ENCODE measurements at regions not wholly inside any gene's neighbourhood (a gene's known extent, or its start where the extent isn't known, plus 50 kb on each side); places are given as distances from the start of the nearest gene placed in this dataset.

GRCh38 chr12:127899971-127900370 is 367.0 kb upstream of the TMEM132C start:
- no peak for TF ChIP-seq CTCF (IDR thresholded peaks at IDR 0.05; ENCODE audit: low read depth, low read length)
- no peak for DNase-seq (ENCODE audit: low read depth in 2 of 2)
- no peak overlapping the region for H3K4me3 ChIP-seq (replicated peaks in 1 of 2; ENCODE audit: low read depth in 2 of 2, low read length in 2 of 2)

- DNase-seq (ENCODE audit: low read depth in 2 of 2): no peak
- H3K4me3 ChIP-seq (replicated peaks in 1 of 2; ENCODE audit: low read depth in 2 of 2, low read length in 2 of 2): no peak overlapping the region
- no peak for TF ChIP-seq CTCF (IDR thresholded peaks at IDR 0.05; ENCODE audit: low read depth, low read length)
These were observed 366.6 kb upstream of the TMEM132C start for GRCh38 chr12:127900386-127900785.

GRCh38 chr12:127903146-127903545 is 363.8 kb upstream of the TMEM132C start:
- no peak for TF ChIP-seq CTCF (IDR thresholded peaks at IDR 0.05; ENCODE audit: low read depth, low read length)
- no peak for DNase-seq (ENCODE audit: low read depth in 2 of 2)
- H3K4me3 ChIP-seq (replicated peaks in 1 of 2; ENCODE audit: low read depth in 2 of 2, low read length in 2 of 2): no peak overlapping the region

DNA sequence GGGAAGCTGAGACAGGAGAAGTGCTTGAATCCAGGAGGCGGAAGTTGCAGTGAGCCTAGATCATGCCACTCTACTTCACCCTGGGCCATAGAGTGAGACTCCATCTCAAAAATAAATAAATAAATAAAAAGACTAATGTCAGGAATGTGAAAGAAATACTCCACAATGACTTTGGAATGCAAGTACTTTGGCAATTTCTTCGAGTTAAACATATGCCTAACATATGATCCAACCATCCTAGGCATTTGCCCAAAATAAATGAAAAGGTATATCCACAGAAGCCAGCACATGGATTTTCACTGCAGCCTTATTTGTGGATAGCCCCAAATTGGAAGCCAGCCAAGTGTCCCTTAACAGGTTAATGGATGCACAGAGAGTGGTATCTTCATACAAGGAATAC is 357.9 kb upstream of the TMEM132C start:
- no peak for DNase-seq (ENCODE audit: low read depth in 2 of 2)
- H3K4me3 ChIP-seq (replicated peaks in 1 of 2; ENCODE audit: low read depth in 2 of 2, low read length in 2 of 2): no peak overlapping the region
- no peak for TF ChIP-seq CTCF (IDR thresholded peaks at IDR 0.05; ENCODE audit: low read depth, low read length)

GRCh38 chr12:127911291-127911690 is 355.7 kb upstream of the TMEM132C start:
- H3K4me3 ChIP-seq (replicated peaks in 1 of 2; ENCODE audit: low read depth in 2 of 2, low read length in 2 of 2): no peak overlapping the region
- TF ChIP-seq CTCF (IDR thresholded peaks at IDR 0.05; ENCODE audit: low read depth, low read length): no peak
- DNase-seq (ENCODE audit: low read depth in 2 of 2): no peak

- H3K4me3 ChIP-seq (replicated peaks in 1 of 2; ENCODE audit: low read depth in 2 of 2, low read length in 2 of 2): no peak overlapping the region
- no peak for TF ChIP-seq CTCF (IDR thresholded peaks at IDR 0.05; ENCODE audit: low read depth, low read length)
- DNase-seq (ENCODE audit: low read depth in 2 of 2): no peak
These were observed 354.8 kb upstream of the TMEM132C start for GRCh38 chr12:127912035-127912665.

- DNase-seq (ENCODE audit: low read depth in 2 of 2): no peak
- no peak overlapping the region for H3K4me3 ChIP-seq (replicated peaks in 1 of 2; ENCODE audit: low read depth in 2 of 2, low read length in 2 of 2)
- no peak for TF ChIP-seq CTCF (IDR thresholded peaks at IDR 0.05; ENCODE audit: low read depth, low read length)
These were observed 343.5 kb upstream of the TMEM132C start for GRCh38 chr12:127923501-127923900.

All from cardiac fibroblast (primary cell).